22Rv1 (cell line): ENCODE measurements at regions not wholly inside any gene's neighbourhood (a gene's known extent, or its start where the extent isn't known, plus 50 kb on each side); places are given as distances from the start of the nearest gene placed in this dataset.

Experiments used
- H3K27ac ChIP-seq: fragments of 450-650 bp; 2 replicates; pipeline ENCODE4 v1.5.1; 2017
- CTCF ChIP-seq: fragments of 450-650 bp; IDR thresholded peaks from 2 replicates; pipeline ENCODE4 v1.5.1; 2017; ENCODE audit warnings: mild to moderate bottlenecking
- ZFX ChIP-seq: fragments of 450-650 bp; IDR thresholded peaks from 2 replicates; pipeline ENCODE4 v1.6.1; 2017; ENCODE audit warnings: antibody characterized with exemption, borderline replicate concordance

DNA sequence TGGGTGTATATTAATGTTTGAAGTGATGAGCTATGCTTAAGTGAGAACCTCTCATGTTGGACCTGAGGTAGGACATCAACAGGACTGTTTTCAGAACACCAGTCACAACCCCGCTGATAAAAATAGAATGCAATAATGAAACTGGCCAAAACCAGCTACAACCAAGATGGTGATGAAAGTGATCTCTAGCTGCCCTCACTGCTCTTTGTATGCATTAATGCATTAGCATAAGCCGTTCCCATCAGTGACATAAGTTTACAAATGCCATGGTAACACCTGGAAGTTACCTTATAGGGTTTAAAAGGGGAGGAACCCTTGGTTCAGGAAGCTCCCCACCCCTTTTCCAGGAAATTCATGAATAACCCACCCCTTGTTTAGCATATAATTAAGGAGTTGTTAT is 672.5 kb upstream of the EEF2KMT start:
- TF ChIP-seq CTCF (no peak), ZFX (no peak)

DNA sequence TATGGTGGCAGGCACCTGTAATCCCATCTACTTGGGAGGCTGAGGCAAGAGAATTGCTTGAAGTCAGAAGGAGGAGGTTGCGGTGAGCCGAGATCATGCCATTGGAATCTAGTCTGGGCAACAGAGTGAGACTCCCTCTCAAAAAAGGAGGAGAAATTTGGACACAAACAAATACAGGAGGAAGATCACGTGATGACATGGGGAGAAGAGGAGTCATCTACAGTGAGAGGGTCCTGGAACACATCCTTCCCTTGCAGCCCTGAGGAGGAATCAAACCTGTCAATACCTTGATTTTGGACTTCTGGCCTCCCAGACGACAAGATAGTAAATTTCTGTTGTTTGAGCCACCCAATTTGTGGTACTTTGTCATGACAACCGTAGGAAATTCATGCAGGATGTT is 671.9 kb upstream of the EEF2KMT start:
- TF ChIP-seq CTCF (no peak), ZFX (no peak)
- no peak overlapping the region for H3K27ac ChIP-seq

More for the DNA sequence above, 672.5 kb upstream of the EEF2KMT start:
- H3K27ac ChIP-seq: no peak overlapping the region

- no peak for TF ChIP-seq ZFX
- TF ChIP-seq CTCF: no peak
- H3K27ac ChIP-seq: no peak overlapping the region
These were observed 670.9 kb upstream of the EEF2KMT start for GRCh38 chr16:5768445-5768844.

GRCh38 chr16:5763176-5763575 is 665.6 kb upstream of the EEF2KMT start:
- TF ChIP-seq ZFX (no peak), CTCF (no peak)

DNA sequence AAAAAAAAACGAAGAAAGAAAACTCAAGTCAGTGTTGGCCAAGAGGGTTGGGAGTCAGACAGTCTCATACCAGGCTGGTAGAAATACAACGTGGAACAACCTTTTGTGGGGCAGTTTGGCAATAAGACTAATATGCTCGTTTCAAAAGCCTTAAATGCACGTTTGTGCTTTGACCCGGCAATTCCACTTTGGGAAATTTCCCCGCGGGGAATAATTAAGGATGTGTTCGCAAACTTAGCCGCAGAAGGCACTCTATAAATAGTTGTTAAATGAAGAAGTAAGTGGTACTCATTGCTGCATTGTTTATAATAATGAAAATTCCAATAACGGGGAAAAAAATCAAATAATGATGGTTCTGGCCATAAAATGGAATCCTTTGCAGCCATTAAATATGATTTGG is 664.8 kb upstream of the EEF2KMT start:
- no peak overlapping the region for H3K27ac ChIP-seq

More at GRCh38 chr16:5763176-5763575, 665.6 kb upstream of the EEF2KMT start:
- H3K27ac ChIP-seq: no peak overlapping the region

DNA sequence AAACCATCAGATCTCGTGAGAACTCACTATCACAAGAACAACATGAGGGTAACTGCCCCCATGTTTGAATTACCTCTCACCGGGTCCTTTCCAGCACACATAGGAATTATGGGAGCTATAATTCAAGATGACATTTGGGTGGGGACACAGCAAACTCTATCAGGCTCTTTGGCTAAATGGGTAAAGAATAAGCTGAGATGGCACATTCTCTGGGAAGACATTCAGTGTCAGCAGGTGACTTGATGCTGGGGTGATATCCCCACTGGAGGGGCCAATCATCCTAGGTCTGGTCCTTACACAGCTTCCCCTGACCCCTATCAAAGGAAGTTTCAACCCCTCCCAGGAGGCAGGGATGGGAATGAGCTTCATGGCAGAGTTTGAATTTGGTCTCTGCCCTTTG is 664.0 kb upstream of the EEF2KMT start:
- no peak for TF ChIP-seq CTCF
- TF ChIP-seq ZFX: no peak
- H3K27ac ChIP-seq: no peak overlapping the region

More for the DNA sequence above, 664.8 kb upstream of the EEF2KMT start:
- no peak for TF ChIP-seq ZFX
- TF ChIP-seq CTCF: no peak

- no peak overlapping the region for H3K27ac ChIP-seq
- TF ChIP-seq ZFX (no peak), CTCF (no peak)
These were observed 660.7 kb upstream of the EEF2KMT start for GRCh38 chr16:5758281-5758680.
